Pancreas (tissue), 10 donors: ENCODE measurements at regions not wholly inside any gene's neighbourhood (a gene's known extent, or its start where the extent isn't known, plus 50 kb on each side); places are given as distances from the start of the nearest gene placed in this dataset.

ENCODE experiments used
- ATAC-seq, 4 donors: fragments of 200-7000 bp; cut with Tn5 transposase; one replicate each; pipeline versions ENCODE4 v1.8.0 to v1.9.1; 2020; ENCODE audit warnings: mild to moderate bottlenecking in 4 of 4, moderate library complexity in 4 of 4
- DNase-seq, 6 donors: peaks; one replicate each; pipeline ENCODE4 v3.0.0-alpha.2; 2020
- FAIRE-seq: peaks from 2 replicates; lab custom pipeline; 2012; peaks lifted over from hg19 to GRCh38; lab: Jason Lieb, UNC
- H3K27ac ChIP-seq, 4 donors: fragments of 200-600 bp; sonication (generic); 1 replicate in 3 of 4; 2 replicates in 1 of 4; pipeline versions ENCODE4 v1.5.0 to v1.8.0; 2020
- H3K27me3 ChIP-seq, 4 donors: fragments of 200-600 bp; one replicate each; pipeline ENCODE4 v1.8.0; 2021
- H3K36me3 ChIP-seq, 3 donors: fragments of 200-600 bp; sonication (generic) in 1 of 3; one replicate each; pipeline versions ENCODE4 v1.5.0 to v1.8.0; 2020 to 2021
- H3K4me1 ChIP-seq, 3 donors: fragments of 200-600 bp; one replicate each; pipeline ENCODE4 v1.8.0; 2021
- H3K4me3 ChIP-seq, 4 donors: fragments of 200-600 bp; sonication (generic) in 2 of 4; one replicate each; pipeline versions ENCODE4 v1.5.0 to v1.8.0; 2020 to 2021
- H3K9me3 ChIP-seq, 4 donors: fragments of 200-600 bp; one replicate each; pipeline ENCODE4 v1.8.0; 2021
- WGBS, 2 donors: extraction: QIAGEN DNeasy Blood & Tissue Kit; methylation state at CpG; one replicate each; pipeline ENCODE4 v1.1.7; 2013; 5-methylcytosine and 5-hydroxymethylcytosine counted together
- intact Hi-C, 3 donors: fragments of 100-400 bp; cut with DNase I; formaldehyde crosslinking; loops; one replicate each; pipeline versions ENCODE4 v1.11.1 to v1.14.2; 2022
- TF ChIP-seq, protein P1 (sequence below), 4 donors: fragments of 200-600 bp; sonication (generic) in 3 of 4; IDR thresholded peaks; one replicate each; pipeline versions ENCODE4 v1.5.0 to v1.8.0; 2021; ENCODE audit warnings: antibody characterized with exemption in 4 of 4
- donor health status: healthy with polysubstance abuse.
- donor health status: DM: no; HTN: no; CAD: no; lungs with moderate emphysema.
- donor health status: DM: no; HTN: no; CAD: no.
- donor health status: control.
- donor health status: control.
- donor health status: Bipolar disorder and iron deficiency.
- donor health status: DM: yes; HTN: yes; CAD: no.
- donor health status: DM: no; HTN: no; CAD: no.
- donor health status: DM: no; HTN: no; CAD: no.
- donor health status: DM: yes; HTN: yes; CAD: no.

DNA sequence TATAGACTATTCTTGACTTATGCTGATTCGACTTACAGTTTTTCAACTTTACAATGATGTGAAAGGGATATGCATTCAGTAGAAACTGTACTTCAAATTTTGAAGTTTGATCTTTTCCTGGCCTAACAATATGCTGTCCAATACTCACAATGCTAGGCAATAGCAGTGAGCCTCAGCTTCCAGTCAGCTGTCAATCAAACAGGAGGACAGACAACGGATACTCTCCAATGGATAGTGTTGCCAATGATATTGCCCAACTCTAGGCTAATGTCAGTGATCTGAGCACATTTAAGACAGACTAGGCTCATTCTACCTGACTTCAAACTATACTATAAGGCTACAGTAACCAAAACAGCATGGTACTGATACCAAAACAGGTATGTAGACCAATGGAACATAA lies 55.0 kb upstream of the ZNF280D start:
- H3K4me3 ChIP-seq: no peak overlapping the region
- H3K27ac ChIP-seq: no peak overlapping the region
- ATAC-seq (no peak), FAIRE-seq (no peak), DNase-seq (no peak)
- WGBS, 2 donors: 94 to 95% methylated on average over 2 of the region's 2 CpGs
- intact Hi-C loops: no loop called here
- no peaks in the 10 kb centered on the region for H3K9me3 ChIP-seq
- H3K36me3 ChIP-seq: no peaks in the 10 kb centered on the region
- no peaks in the 10 kb centered on the region for H3K27me3 ChIP-seq
- H3K4me1 ChIP-seq: no peaks in the 10 kb centered on the region
- TF ChIP-seq, protein P1, sequence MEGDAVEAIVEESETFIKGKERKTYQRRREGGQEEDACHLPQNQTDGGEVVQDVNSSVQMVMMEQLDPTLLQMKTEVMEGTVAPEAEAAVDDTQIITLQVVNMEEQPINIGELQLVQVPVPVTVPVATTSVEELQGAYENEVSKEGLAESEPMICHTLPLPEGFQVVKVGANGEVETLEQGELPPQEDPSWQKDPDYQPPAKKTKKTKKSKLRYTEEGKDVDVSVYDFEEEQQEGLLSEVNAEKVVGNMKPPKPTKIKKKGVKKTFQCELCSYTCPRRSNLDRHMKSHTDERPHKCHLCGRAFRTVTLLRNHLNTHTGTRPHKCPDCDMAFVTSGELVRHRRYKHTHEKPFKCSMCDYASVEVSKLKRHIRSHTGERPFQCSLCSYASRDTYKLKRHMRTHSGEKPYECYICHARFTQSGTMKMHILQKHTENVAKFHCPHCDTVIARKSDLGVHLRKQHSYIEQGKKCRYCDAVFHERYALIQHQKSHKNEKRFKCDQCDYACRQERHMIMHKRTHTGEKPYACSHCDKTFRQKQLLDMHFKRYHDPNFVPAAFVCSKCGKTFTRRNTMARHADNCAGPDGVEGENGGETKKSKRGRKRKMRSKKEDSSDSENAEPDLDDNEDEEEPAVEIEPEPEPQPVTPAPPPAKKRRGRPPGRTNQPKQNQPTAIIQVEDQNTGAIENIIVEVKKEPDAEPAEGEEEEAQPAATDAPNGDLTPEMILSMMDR (IDR thresholded peaks at IDR 0.05): no peak

DNA sequence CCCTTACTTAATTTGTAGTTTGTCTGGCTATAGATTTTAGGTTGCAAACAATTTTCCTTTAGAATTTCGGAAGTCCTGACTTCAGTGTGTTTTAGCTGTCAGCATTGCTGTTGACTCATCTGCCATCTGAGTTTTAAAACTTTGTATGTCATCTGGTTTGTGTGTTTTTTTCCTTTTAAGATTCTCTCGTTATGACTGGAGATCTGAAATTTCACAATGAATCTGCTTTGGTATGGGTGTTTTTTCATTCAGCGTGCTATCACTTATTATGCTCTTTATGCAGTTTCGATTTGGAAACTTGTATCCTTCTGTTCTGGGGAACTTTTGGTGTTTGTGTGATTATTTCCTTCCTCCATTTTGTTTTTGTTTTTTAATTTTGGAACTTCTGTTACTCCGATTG lies 53.7 kb upstream of the ZNF280D start:
- Histone ChIP-seq H3K4me3 (no peak overlapping the region), H3K4me1 (no peaks in the 10 kb centered on the region), H3K27me3 (no peaks in the 10 kb centered on the region), H3K27ac (no peak overlapping the region), H3K36me3 (no peaks in the 10 kb centered on the region), H3K9me3 (no peaks in the 10 kb centered on the region)
- FAIRE-seq (no peak), DNase-seq (no peak), ATAC-seq (no peak)
- intact Hi-C loops: no loop called here
- TF ChIP-seq, protein P1 (IDR thresholded peaks at IDR 0.05): no peak
- 77 to 82% methylated on average over 5 of the region's 5 CpGs for WGBS, 2 donors

DNA sequence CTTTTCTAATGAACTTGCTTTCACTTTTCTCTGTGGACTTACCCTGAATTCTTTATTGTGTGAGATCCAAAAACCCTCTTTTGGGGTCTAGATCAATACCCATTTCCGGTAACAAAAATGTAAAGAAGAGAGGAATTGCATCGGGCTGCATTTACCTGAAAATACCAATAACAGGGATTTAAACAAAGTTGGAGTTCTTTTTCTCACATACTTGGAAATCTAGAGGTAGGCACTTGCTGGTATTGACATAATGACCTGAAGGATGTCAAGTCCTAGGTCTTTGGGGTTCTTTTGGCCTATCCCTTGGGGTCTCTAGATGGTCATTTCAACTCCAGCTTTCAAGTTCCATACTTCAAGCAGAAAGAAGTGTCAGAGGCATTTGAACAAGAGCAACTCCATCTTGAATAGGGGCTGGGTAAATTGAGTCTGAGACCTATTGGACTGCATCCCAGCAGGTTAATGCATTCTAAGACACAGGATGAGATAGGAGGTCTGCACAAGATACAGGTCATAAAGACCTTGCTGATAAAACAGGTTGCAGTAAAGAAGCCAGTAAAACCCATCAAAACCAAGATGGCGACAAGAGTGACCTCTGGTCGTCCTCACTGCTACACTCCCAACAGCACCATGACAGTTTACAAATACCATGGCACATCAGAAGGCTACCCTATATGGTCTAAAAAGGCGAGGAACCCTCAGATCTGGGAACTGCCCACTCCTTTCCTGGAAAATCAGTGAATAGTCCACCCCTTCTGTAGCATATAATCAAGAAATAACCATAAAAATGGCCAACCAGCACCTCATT lies 50.8 kb upstream of the ZNF280D start:
- TF ChIP-seq, protein P1 (IDR thresholded peaks at IDR 0.05): no peak
- no peak for DNase-seq
- no peak for ATAC-seq
- intact Hi-C loops: no loop called here
- Histone ChIP-seq H3K4me3 (no peak overlapping the region), H3K4me1 (no peaks in the 10 kb centered on the region), H3K27me3 (no peaks in the 10 kb centered on the region), H3K9me3 (no peaks in the 10 kb centered on the region), H3K36me3 (no peaks in the 10 kb centered on the region), H3K27ac (no peak overlapping the region)
- 90 to 94% methylated on average over 5 of the region's 5 CpGs for WGBS, 2 donors
- no peak for FAIRE-seq

DNA sequence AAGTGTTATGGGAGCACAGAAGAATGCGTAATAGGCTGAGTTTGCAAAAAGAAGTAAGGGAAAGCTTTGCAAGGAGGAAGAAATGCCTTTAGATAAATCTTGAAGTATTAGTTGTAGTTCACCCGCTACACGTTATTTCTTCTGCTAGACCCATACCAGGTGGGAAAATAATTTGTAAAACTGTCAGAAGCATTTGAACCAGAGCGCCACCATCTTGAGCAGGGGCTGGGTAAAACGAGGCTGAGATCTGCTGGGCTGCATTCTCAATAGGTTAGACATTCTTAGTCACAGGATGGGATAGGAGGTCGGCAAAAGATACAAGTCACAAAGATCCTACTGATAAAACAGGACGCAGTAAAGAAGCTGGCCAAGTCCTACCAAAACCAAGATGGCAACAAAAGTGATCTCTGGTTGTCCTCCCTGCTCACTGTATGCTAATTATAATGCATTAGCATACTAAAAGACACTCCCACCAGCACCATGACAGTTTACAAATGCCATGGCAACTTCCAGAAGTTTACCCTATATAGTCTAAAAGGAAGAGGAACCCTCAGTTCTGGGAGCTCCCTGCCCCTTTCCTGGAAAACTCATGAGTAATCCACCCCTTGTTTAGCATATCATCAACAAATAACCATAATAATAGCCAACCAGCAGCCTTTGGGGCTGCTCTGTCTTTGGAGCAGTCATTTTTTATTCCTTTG lies 50.0 kb upstream of the ZNF280D start:
- FAIRE-seq (no peak), DNase-seq (no peak), ATAC-seq (no peak)
- Histone ChIP-seq H3K4me1 (no peaks in the 10 kb centered on the region), H3K9me3 (no peaks in the 10 kb centered on the region), H3K27me3 (no peaks in the 10 kb centered on the region), H3K36me3 (no peaks in the 10 kb centered on the region), H3K27ac (no peak overlapping the region), H3K4me3 (no peak overlapping the region)
- TF ChIP-seq, protein P1 (IDR thresholded peaks at IDR 0.05): no peak
- intact Hi-C loops: no loop called here
- WGBS, 2 donors: 87 to 89% methylated on average over 7 of the region's 7 CpGs
